ENCODE measurements at regions not wholly inside any gene's neighbourhood (a gene's known extent, or its start where the extent isn't known, plus 50 kb on each side); places are given as distances from the start of the nearest gene placed in this dataset.

DNA sequence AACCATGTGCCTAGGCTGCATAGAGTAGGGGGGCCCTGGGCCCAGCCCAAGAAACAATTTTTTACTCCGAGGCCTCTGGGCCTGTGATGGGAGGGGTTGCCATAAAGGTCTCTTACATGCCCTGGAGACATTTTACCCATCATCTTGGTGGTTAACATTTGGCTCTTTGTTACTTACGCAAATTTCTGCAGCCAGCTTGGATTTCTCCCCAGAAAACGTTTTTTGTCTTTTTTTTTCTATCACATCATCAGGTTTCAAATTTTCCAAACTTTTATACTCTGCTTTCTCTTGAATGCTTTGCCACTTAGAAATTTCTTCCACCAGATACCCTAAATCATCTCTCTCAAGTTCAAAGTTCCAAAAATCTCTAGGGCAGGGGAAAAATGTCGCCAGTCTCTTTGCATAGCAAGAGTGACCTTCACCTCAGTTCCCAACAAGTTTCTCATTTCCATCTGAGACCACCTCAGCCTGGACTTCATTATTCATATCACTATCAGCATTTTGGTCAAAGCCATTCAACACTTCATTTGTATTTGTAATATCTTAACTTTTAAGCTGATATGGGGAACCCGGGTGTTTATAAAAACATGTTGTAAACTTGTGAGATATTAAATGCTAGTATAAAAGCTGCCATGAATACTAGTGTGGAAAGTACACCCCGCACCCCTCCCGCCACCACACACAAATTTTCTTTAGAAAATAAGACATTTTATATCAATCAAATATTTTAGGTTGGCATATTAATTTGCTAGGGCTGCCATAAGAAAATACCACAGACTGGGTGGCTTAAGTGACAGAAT is 56.0 kb upstream of the PLSCR4 start:
- 69 to 71% methylated on average over 6 to 7 of the region's 7 CpGs for WGBS, 2 donors (ENCODE audit: low coverage in 1 of 2)
- Histone ChIP-seq H3K4me1 (peaks cover 0 to 16% (median 0%) of the 10 kb centered on the region in 3 donors), H3K9me3 (no peaks in the 10 kb centered on the region), H3K4me3 (no peak overlapping the region), H3K27me3 (no peaks in the 10 kb centered on the region), H3K36me3 (no peaks in the 10 kb centered on the region), H3K27ac (no peak overlapping the region)
- TF ChIP-seq POLR2A (IDR thresholded peaks at IDR 0.05) (no peak), EP300 (IDR thresholded peaks at IDR 0.05) (no peak), POLR2AphosphoS5 (IDR thresholded peaks at IDR 0.05) (no peak)
- TF ChIP-seq, protein P1, sequence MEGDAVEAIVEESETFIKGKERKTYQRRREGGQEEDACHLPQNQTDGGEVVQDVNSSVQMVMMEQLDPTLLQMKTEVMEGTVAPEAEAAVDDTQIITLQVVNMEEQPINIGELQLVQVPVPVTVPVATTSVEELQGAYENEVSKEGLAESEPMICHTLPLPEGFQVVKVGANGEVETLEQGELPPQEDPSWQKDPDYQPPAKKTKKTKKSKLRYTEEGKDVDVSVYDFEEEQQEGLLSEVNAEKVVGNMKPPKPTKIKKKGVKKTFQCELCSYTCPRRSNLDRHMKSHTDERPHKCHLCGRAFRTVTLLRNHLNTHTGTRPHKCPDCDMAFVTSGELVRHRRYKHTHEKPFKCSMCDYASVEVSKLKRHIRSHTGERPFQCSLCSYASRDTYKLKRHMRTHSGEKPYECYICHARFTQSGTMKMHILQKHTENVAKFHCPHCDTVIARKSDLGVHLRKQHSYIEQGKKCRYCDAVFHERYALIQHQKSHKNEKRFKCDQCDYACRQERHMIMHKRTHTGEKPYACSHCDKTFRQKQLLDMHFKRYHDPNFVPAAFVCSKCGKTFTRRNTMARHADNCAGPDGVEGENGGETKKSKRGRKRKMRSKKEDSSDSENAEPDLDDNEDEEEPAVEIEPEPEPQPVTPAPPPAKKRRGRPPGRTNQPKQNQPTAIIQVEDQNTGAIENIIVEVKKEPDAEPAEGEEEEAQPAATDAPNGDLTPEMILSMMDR (IDR thresholded peaks at IDR 0.05) = no peak
- no peak for ATAC-seq

DNA sequence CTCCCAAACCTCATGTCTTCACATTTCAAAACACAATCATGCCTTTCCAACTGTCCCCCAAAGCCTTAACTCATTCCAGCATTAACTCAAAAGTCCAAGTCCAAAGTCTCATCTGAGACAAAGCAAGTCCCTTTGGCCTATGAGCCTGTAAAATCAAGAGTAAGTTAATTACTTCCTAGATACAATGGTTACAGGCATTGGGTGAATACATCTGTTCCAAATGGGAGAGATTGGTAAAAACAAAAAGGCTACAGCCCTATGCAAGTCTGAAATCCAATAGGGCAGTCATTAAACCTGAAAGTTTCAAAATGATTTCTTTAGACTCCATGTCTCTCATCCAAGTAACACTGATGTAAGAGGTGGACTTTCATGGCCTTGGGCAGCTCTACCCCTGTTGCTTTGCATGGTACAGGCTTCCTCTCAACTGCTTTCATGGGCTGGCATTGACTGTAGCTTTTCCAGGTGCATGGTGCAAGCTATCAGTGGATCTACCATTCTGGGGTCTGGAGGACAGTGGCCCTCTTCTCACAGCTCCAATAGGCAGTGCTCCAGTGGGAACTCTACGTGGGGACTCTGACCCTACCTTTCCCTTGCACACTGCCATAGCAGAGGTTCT is 55.0 kb upstream of the PLSCR4 start:
- TF ChIP-seq POLR2A (IDR thresholded peaks at IDR 0.05) = no peak
- TF ChIP-seq, protein P1 (IDR thresholded peaks at IDR 0.05) = no peak
- TF ChIP-seq POLR2AphosphoS5 (IDR thresholded peaks at IDR 0.05) = no peak
- TF ChIP-seq EP300 (IDR thresholded peaks at IDR 0.05) = no peak
- no peaks in the 10 kb centered on the region for H3K36me3 ChIP-seq
- no peak overlapping the region for H3K4me3 ChIP-seq
- whole genome bisulfite sequencing, 2 donors (ENCODE audit: low coverage in 1 of 2) = no CpG with 5 or more reads among the region's 1 CpG
- ATAC-seq = no peak
- no peak overlapping the region for H3K27ac ChIP-seq
- H3K27me3 ChIP-seq = no peaks in the 10 kb centered on the region
- peaks cover 0 to 16% (median 0%) of the 10 kb centered on the region in 3 donors for H3K4me1 ChIP-seq
- H3K9me3 ChIP-seq = no peaks in the 10 kb centered on the region

DNA sequence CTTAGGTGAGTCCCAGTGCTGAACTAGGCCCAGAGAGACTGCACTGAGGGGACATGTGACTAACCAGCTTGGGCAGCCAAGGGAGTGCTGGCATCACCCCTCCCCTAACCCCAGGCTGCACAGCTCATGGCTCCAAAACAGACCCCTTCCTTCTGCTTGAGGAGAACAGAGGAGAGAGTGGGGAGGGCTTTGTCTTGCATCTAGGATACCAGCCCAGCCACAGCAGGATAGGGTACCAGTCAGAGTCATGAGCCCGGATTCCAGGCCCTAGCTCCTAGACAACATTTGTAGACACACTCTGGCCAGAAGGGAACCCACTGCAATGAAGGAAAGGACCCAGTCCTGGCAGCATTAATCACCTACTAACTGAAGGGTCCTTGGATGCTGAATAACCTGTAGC is 49.9 kb upstream of the PLSCR4 start:
- Histone ChIP-seq H3K4me1 (no peaks in the 10 kb centered on the region), H3K36me3 (no peaks in the 10 kb centered on the region), H3K27me3 (no peaks in the 10 kb centered on the region), H3K27ac (no peak overlapping the region), H3K4me3 (no peak overlapping the region), H3K9me3 (no peaks in the 10 kb centered on the region)
- TF ChIP-seq EP300 (IDR thresholded peaks at IDR 0.05) = no peak
- TF ChIP-seq, protein P1 (IDR thresholded peaks at IDR 0.05) = no peak
- TF ChIP-seq POLR2A (IDR thresholded peaks at IDR 0.05) = no peak
- no peak for TF ChIP-seq POLR2AphosphoS5 (IDR thresholded peaks at IDR 0.05)
- no CpG with 5 or more reads among the region's 1 CpG for WGBS, 2 donors (ENCODE audit: low coverage in 1 of 2)
- ATAC-seq = no peak
